A549 (cell line): ENCODE measurements at regions not wholly inside any gene's neighbourhood (a gene's known extent, or its start where the extent isn't known, plus 50 kb on each side); places are given as distances from the start of the nearest gene placed in this dataset.
"Not testable (repeated sequence)": the region's sequence is repeated elsewhere in the genome, so short reads cannot be mapped to it uniquely, and the experiment has no call there.

ENCODE experiments used
- EP300 ChIP-seq, 2 experiments: fragments of >200 bp; sonication (Bioruptor Twin); formaldehyde crosslinking; IDR thresholded peaks; 2 replicates in 1 of 2; 3 replicates in 1 of 2; pipeline ENCODE4 v1.6.1; 2016 to 2017
- FOSL2 ChIP-seq, 2 experiments: fragments of 450-650 bp in 1 of 2; fragments of >200 bp in 1 of 2; sonication (Bioruptor Twin) in 1 of 2; formaldehyde crosslinking; IDR thresholded peaks; 2 replicates each; pipeline versions ENCODE4 v1.5.0 to v1.6.1; 2016 to 2020; ENCODE audit warnings: mild to moderate bottlenecking in 1 of 2, moderate library complexity in 1 of 2
- KDM1A ChIP-seq: fragments of 200-600 bp; sonication (generic); IDR thresholded peaks from 2 replicates; pipeline ENCODE4 v1.6.1; 2016; ENCODE audit warnings: low read depth, mild to moderate bottlenecking
- NR3C1 ChIP-seq: fragments of >200 bp; sonication (Bioruptor Twin); formaldehyde crosslinking; IDR thresholded peaks from 3 replicates; pipeline ENCODE4 v1.6.1; 2017
- POLR2A ChIP-seq: IDR thresholded peaks from 2 replicates; pipeline ENCODE4 v1.6.1; 2012; ENCODE audit warnings: mild to moderate bottlenecking, low read length
- RAD21 ChIP-seq, 2 experiments: fragments of >200 bp in 1 of 2; sonication (Bioruptor Twin) in 1 of 2; formaldehyde crosslinking in 1 of 2; IDR thresholded peaks in 1 of 2; conservative IDR thresholded peaks in 1 of 2; 2 replicates in 1 of 2; 3 replicates in 1 of 2; pipeline ENCODE4 v1.6.1; 2012 to 2018; ENCODE audit warnings: inconsistent platforms in 1 of 2
- ZFP36 ChIP-seq: fragments of 450-650 bp; IDR thresholded peaks from 2 replicates; pipeline ENCODE4 v1.6.1; 2014; ENCODE audit warnings: borderline replicate concordance; ENCODE audit not compliant: partially characterized antibody
- TF ChIP-seq, protein P1 (sequence below): fragments of >200 bp; sonication (Bioruptor Twin); formaldehyde crosslinking; IDR thresholded peaks from 3 replicates; pipeline ENCODE4 v1.5.1; 2016
- TF ChIP-seq, protein P2 (sequence below): fragments of 200-600 bp; sonication (generic); IDR thresholded peaks from 2 replicates; pipeline ENCODE4 v1.6.1; 2016; ENCODE audit warnings: antibody characterized with exemption, mild to moderate bottlenecking, moderate library complexity
- TF ChIP-seq, protein P3 (sequence below): fragments of 150-350 bp; IDR thresholded peaks from 2 replicates; pipeline ENCODE4 v1.6.1; 2014; ENCODE audit warnings: low read depth, mild to moderate bottlenecking, low read length

- TF ChIP-seq, protein P1, sequence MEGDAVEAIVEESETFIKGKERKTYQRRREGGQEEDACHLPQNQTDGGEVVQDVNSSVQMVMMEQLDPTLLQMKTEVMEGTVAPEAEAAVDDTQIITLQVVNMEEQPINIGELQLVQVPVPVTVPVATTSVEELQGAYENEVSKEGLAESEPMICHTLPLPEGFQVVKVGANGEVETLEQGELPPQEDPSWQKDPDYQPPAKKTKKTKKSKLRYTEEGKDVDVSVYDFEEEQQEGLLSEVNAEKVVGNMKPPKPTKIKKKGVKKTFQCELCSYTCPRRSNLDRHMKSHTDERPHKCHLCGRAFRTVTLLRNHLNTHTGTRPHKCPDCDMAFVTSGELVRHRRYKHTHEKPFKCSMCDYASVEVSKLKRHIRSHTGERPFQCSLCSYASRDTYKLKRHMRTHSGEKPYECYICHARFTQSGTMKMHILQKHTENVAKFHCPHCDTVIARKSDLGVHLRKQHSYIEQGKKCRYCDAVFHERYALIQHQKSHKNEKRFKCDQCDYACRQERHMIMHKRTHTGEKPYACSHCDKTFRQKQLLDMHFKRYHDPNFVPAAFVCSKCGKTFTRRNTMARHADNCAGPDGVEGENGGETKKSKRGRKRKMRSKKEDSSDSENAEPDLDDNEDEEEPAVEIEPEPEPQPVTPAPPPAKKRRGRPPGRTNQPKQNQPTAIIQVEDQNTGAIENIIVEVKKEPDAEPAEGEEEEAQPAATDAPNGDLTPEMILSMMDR: not testable (repeated sequence)
- TF ChIP-seq POLR2A; ZFP36; FOSL2 (IDR thresholded peaks at IDR 0.05); FOSL2 (CRISPR knock-in tag; IDR thresholded peaks at IDR 0.05); EP300 (IDR thresholded peaks at IDR 0.05); NR3C1; KDM1A; RAD21 (conservative IDR thresholded peaks at IDR 0.05 in 1 of 2, IDR thresholded peaks at IDR 0.05 in 1 of 2): not testable (repeated sequence)
- TF ChIP-seq, protein P2, sequence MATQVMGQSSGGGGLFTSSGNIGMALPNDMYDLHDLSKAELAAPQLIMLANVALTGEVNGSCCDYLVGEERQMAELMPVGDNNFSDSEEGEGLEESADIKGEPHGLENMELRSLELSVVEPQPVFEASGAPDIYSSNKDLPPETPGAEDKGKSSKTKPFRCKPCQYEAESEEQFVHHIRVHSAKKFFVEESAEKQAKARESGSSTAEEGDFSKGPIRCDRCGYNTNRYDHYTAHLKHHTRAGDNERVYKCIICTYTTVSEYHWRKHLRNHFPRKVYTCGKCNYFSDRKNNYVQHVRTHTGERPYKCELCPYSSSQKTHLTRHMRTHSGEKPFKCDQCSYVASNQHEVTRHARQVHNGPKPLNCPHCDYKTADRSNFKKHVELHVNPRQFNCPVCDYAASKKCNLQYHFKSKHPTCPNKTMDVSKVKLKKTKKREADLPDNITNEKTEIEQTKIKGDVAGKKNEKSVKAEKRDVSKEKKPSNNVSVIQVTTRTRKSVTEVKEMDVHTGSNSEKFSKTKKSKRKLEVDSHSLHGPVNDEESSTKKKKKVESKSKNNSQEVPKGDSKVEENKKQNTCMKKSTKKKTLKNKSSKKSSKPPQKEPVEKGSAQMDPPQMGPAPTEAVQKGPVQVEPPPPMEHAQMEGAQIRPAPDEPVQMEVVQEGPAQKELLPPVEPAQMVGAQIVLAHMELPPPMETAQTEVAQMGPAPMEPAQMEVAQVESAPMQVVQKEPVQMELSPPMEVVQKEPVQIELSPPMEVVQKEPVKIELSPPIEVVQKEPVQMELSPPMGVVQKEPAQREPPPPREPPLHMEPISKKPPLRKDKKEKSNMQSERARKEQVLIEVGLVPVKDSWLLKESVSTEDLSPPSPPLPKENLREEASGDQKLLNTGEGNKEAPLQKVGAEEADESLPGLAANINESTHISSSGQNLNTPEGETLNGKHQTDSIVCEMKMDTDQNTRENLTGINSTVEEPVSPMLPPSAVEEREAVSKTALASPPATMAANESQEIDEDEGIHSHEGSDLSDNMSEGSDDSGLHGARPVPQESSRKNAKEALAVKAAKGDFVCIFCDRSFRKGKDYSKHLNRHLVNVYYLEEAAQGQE: not testable (repeated sequence)
- TF ChIP-seq, protein P3, sequence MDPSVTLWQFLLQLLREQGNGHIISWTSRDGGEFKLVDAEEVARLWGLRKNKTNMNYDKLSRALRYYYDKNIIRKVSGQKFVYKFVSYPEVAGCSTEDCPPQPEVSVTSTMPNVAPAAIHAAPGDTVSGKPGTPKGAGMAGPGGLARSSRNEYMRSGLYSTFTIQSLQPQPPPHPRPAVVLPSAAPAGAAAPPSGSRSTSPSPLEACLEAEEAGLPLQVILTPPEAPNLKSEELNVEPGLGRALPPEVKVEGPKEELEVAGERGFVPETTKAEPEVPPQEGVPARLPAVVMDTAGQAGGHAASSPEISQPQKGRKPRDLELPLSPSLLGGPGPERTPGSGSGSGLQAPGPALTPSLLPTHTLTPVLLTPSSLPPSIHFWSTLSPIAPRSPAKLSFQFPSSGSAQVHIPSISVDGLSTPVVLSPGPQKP: not testable (repeated sequence)
Measured at GRCh38 chr1:81504820-81505219, 295.9 kb upstream of the ADGRL2 start.
